ENCODE measurements at regions not wholly inside any gene's neighbourhood (a gene's known extent, or its start where the extent isn't known, plus 50 kb on each side); places are given as distances from the start of the nearest gene placed in this dataset.

DNA sequence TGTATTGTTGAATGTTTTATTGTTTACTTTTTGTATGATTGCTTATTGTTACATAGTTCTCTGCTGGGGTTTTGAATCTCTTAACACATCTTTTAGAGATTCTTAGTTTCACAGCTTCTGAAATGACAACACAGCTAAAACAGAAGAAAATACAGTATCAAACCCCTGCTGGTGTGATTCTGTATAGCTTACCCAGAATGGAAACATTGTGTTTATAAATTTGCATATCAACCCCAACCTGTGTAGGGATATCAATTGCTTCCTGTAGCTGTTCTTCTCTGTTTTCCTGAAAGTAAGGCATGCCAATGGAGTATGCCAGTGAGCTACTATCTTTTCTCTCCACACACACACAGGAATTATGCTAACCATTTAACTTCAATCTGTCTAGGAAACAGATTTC, 64.3 kb upstream of the ID4 start:
- Histone ChIP-seq H3K4me1 (ENCODE audit: insufficient read depth, low read length) (no peaks in the 10 kb centered on the region), H3K27ac (ENCODE audit: low read depth, low read length) (no peak overlapping the region), H3K9me3 (ENCODE audit: insufficient read depth, low read depth, low read length) (no peaks in the 10 kb centered on the region), H3K36me3 (ENCODE audit: insufficient read depth, low read length) (no peaks in the 10 kb centered on the region), H3K27me3 (ENCODE audit: insufficient read depth, low read length) (no peaks in the 10 kb centered on the region), H3K4me3 (ENCODE audit: low read length) (no peak overlapping the region), H3K9ac (ENCODE audit: low read depth, low read length) (no peak overlapping the region)

DNA sequence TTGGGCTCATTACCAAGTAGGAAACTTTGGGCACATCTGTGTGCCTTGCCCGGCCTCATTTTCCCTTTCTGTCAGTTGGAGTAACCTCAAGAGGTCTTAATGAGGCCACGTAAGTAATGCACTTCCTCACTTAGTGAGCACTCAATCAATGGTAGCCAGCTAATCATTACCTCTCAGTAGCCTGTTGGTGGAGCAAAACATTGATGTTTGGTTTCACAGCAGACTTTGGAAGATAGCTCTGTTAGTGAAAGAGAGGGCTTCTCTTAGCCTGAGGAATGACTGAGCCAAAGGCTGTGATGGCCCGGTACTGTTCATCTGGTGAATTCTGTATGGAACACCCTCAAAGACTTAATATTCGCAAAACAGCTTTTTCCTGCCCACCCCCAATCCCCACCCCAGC, 55.9 kb upstream of the ID4 start:
- 90% methylated on average over 4 of the region's 4 CpGs for WGBS
- H3K9ac ChIP-seq (ENCODE audit: low read depth, low read length): no peak overlapping the region
- H3K4me3 ChIP-seq (ENCODE audit: low read length): no peak overlapping the region
- H3K9me3 ChIP-seq (ENCODE audit: insufficient read depth, low read depth, low read length): no peaks in the 10 kb centered on the region
- H3K4me1 ChIP-seq (ENCODE audit: insufficient read depth, low read length): no peaks in the 10 kb centered on the region
- H3K27ac ChIP-seq (ENCODE audit: low read depth, low read length): no peak overlapping the region
- no peaks in the 10 kb centered on the region for H3K36me3 ChIP-seq (ENCODE audit: insufficient read depth, low read length)
- no peaks in the 10 kb centered on the region for H3K27me3 ChIP-seq (ENCODE audit: insufficient read depth, low read length)

- H3K27ac ChIP-seq (ENCODE audit: low read depth, low read length): no peak overlapping the region
- no peak overlapping the region for H3K4me3 ChIP-seq (ENCODE audit: low read length)
- H3K27me3 ChIP-seq (ENCODE audit: insufficient read depth, low read length): no peaks in the 10 kb centered on the region
- no peaks in the 10 kb centered on the region for H3K9me3 ChIP-seq (ENCODE audit: insufficient read depth, low read depth, low read length)
- 96% methylated on average over 3 of the region's 3 CpGs for WGBS
- H3K4me1 ChIP-seq (ENCODE audit: insufficient read depth, low read length): no peaks in the 10 kb centered on the region
- H3K9ac ChIP-seq (ENCODE audit: low read depth, low read length): no peak overlapping the region
- no peaks in the 10 kb centered on the region for H3K36me3 ChIP-seq (ENCODE audit: insufficient read depth, low read length)
Measured at GRCh38 chr6:19782588-19782987, 54.6 kb upstream of the ID4 start.

Data from HUES64 (cell line).